MM.1S (cell line): ENCODE measurements at regions not wholly inside any gene's neighbourhood (a gene's known extent, or its start where the extent isn't known, plus 50 kb on each side); places are given as distances from the start of the nearest gene placed in this dataset.
"Not testable (repeated sequence)": the region's sequence is repeated elsewhere in the genome, so short reads cannot be mapped to it uniquely, and the experiment has no call there.

ENCODE experiments used
- CTCF ChIP-seq: fragments of 300-600 bp; sonication (generic); IDR thresholded peaks from 2 replicates; pipeline ENCODE4 v1.5.1; 2016; ENCODE audit warnings: antibody characterized with exemption, low read length, mixed read lengths
- EZH2 ChIP-seq: fragments of 300-600 bp; sonication (generic); optimal IDR thresholded peaks from 2 replicates; pipeline ENCODE3; 2017; ENCODE audit warnings: low read depth, mild to moderate bottlenecking, antibody characterized with exemption, low read length, mixed read lengths
- EZH2phosphoT487 ChIP-seq: fragments of 300-600 bp; sonication (generic); IDR thresholded peaks from 2 replicates; pipeline ENCODE4 v1.6.1; 2018; ENCODE audit warnings: antibody characterized with exemption, low read length

GRCh38 chr16:29169295-29169994, 184.6 kb downstream of the LAT start:
- not testable (repeated sequence) for TF ChIP-seq CTCF, EZH2, EZH2phosphoT487
